ENCODE measurements at regions not wholly inside any gene's neighbourhood (a gene's known extent, or its start where the extent isn't known, plus 50 kb on each side); places are given as distances from the start of the nearest gene placed in this dataset.
A peak's percentile ranks its signal among the peaks of the same experiment; 100 is the strongest.
"Not testable (repeated sequence)": the region's sequence is repeated elsewhere in the genome, so short reads cannot be mapped to it uniquely, and the experiment has no call there.

DNA sequence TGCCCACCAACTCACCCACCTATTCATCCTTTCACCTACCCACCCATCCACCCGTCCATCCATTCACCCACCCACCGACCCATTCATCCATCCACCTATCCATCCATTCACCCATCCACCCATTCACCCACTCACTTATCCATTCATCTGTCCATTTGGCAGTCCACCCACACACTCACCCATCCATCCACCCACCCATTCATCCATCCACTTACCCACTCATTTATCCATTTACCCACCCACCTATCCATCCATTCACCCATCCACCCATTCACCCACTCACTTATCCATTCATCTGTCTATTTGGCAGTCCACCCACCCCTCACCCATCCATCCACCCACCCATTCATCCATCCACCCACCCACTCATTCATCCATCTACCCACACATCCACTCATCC lies 278.1 kb upstream of the IRX4 start:
- FAIRE-seq, result peak; percentile 97
- no peak for DNase-seq (ENCODE audit: low spot score)

DNA sequence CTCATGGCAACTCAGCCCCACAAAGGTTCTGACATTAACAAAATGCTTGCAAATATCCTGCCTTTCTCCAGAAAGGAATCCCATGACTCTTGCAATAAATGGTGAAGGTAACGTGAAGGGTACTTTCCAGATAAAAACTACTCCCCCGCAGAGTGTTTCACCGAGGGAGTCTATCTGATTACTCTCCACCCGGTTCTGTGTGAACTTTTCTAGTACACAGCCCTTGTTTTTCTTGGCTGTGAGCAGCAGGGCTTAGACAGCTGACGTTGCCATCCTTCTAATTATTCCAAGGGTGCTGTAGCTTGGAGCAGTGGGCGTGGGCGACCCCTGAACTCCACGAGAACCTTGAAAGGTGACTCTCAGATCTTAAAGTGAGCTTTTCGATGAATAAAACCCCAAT lies 276.0 kb upstream of the IRX4 start:
- DNase-seq (ENCODE audit: low spot score), result no peak
- FAIRE-seq, result no peak

DNA sequence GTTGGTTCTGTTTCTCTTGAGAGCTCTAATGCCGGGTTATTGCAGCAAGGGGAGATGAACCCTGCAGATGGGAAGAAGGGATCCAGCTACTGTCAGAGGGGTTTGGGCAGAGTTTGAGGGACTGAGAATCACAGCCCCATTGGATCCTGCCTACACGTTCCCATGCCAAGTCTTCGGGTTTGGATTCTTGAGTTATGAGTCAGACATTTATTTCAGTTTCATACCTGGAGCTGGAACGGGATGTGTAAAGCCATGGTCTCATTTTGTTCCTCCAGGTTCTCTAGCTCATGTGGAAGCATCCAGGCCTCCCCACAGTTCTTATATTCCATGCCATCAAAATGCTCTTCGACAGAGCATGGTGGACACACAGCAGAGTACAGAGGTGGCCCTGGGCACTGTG lies 275.4 kb upstream of the IRX4 start:
- FAIRE-seq (no peak), DNase-seq (ENCODE audit: low spot score) (peak; percentile 64)

DNA sequence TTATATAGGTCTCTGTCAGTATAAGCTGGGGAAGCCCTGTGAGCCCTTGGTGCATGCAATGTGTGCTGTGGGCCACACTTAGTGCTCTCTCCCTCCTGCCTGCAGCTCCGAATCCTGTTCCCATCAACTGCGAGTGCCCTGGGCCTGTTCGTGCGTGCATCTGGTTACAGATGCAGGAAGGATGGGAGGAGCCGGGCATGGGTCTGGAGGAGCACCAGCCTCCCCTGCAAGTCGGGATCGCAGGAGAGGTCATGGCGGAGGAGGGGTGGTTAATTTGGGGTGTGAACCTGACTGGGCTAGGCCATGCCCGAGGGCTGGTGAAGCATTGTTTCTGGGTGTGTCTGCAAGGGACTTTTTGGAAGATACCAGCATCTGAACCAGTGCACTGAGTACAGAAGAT lies 274.6 kb upstream of the IRX4 start:
- FAIRE-seq, result no peak
- DNase-seq (ENCODE audit: low spot score), result no peak

DNA sequence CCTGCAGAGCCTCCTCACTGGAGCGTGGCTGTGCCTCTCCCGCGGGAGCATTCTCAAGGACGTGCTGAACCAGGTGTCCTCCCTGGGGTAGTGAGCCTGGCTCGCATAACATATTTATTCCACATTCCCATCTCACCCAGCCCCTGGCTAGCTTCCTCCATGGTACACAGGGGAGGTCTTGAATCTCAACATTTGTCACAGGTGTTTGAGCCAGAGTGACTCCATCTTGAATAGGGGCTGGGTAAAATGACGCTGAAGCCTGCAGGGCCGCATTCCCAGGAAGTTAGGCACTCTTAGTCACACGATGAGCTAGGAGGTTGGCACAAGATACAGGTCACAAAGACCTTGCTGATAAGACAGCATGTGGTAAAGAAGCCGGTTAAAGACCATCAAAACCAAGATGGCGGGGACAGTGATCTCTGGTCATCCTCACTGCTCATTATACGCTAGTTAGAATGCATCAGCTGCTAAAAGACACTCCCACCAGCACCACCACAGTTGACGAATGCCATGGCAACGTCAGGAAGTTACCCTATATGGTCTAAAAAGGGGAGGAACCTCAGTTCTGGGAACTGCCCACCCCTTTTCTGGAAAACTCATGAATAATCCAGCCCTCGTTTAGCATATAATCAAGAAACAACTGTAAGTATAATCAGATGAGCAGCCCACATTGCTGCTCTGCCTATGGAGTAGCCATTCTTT lies 273.8 kb upstream of the IRX4 start:
- no peak for FAIRE-seq
- no peak for DNase-seq (ENCODE audit: low spot score)

DNA sequence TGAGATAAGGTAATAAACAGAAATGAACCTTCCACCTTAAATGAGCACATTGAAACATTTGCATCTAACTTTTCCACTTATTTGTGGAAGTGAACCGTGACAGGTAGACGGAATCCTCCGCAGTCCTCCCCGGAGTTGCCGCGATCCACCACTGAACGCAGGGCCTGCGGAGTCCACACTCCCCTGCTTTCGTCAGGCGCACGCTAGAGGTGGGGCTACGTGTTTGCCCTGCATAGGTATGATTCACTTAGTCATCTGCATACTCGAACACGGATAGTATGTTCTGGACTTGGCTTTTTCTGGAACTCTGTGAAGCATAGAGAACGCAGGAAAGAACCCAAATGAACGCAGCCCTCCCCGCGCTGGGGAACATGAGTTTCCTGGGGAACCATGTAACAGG lies 272.8 kb upstream of the IRX4 start:
- DNase-seq (ENCODE audit: low spot score) (no peak), FAIRE-seq (peak; percentile 44)

DNA sequence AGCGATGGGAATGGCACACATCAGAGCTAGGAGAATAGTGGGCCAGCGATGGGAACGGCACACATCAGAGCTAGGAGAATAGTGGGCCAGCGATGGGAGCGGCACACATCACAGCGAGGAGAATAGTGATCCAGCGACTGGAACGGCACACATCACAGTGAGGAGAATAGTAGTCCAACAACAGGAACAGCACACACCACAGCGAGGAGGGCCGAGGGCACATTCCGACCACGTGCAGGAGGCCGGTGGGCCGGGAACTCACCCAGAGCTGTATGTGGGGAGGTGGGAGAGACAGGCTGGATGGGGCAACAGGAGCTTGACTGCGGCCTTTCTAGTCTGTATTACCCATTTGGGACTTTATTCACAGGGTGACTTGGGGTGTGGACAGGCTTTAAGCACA lies 271.1 kb upstream of the IRX4 start:
- no peak for DNase-seq (ENCODE audit: low spot score)
- peak; percentile 46 for FAIRE-seq

DNA sequence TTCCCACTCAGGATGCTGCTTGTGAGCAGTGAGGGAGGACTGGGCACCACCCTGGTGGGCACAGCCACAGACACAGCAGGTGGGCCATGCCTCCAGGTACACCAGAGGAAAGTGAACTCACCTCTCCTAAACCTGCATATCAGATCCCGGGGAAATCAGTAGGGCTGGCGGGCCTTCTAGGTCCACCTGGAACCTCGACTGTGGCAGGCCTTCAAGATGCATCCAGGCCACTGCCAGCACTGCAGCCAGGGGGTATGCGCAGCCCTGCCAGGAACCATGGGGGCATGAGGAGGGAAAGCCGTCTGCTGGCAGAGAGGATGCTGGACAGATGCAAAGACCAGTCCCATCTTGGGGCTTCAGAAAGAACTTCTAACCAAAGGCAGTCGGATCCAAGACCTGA lies 270.6 kb upstream of the IRX4 start:
- DNase-seq (ENCODE audit: low spot score), result no peak
- no peak for FAIRE-seq

DNA sequence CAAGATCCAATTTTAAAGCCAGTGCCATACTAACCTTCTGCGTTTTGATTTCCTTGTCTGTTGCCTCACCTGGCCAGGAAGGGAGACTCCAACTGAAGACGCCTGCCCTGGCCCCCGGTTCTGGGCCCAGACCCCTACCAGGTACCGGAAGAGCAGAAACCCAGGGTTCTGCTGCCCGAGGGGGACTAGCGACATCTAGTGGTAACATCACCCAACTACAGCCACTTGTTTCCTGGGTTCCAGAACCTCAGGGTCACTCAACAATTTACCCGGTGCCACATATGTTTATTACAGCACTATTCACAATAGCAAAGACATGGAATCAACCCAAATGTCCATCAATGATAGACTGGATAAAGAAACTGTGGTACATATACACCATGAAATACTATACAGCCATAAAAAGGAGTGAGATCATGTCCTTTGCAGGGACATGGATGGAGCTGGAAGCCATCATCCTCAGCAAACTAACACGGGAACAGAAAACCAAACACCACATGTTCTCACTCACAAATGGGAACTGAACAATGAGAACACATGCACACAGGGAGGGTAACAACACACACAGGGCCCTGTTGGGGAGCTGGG lies 268.7 kb upstream of the IRX4 start:
- not testable (repeated sequence) for FAIRE-seq
- DNase-seq (ENCODE audit: low spot score), result peak; percentile 78

DNA sequence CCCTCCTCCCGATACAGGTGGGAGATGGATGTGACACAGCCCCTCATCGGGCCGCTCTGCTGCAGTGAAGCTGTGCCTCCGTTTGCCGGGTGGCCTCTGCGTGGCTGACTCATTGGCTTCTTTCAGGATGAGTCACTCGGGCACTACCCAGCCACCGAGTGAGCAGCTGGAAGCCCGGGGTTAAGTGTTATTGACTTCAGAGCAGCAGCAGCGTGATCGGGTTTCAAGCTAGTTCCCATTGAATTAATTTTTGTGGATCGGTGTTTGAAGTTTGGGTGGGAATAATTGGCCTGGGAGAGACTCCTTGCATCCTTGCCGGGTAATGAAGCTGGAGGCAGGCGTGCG lies 266.4 kb upstream of the IRX4 start:
- FAIRE-seq (no peak), DNase-seq (ENCODE audit: low spot score) (peak; percentile 94)

DNA sequence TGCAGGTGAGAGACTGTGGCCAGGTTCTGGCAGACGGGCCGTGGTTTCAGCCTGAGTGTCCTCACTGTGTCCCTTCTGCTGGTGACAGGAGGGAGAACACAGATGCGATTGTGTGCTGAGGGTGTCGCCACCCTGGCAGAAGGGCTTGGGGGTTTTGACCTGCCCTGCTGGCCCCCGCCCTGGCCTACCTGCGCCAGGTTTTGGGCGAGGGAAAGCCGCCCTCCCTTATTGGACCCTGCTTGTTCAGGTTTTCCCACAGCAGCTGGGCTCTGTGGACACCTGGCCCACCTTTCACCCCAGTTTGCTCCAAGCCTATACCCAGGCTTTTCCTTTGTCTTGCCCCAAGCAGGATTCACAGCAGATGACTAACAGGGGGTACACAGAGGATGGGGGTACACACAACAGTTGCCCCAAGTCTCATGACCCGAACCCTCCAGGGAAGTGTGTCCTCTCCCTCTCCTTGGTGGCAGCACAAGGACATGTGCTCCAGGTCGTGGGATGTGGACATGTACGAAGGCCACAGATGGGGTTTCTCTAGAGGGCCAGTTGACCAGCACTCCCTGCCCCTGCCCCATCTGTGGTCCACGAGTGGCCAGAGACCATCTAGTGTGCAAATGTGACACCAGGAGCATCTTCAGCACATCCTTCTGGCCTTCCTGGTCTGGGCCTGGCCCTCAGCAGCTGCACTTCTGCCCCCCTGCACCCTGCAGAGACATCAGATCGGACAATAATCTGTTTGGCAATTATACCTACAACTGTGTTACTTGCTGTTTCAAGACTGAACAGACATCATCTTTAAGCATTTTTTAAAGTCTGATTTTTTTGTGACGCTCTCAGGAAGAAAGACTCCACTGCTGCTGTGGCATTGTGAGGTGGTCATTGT lies 265.8 kb upstream of the IRX4 start:
- DNase-seq (ENCODE audit: low spot score), result peak; percentile 53
- FAIRE-seq, result no peak

DNA sequence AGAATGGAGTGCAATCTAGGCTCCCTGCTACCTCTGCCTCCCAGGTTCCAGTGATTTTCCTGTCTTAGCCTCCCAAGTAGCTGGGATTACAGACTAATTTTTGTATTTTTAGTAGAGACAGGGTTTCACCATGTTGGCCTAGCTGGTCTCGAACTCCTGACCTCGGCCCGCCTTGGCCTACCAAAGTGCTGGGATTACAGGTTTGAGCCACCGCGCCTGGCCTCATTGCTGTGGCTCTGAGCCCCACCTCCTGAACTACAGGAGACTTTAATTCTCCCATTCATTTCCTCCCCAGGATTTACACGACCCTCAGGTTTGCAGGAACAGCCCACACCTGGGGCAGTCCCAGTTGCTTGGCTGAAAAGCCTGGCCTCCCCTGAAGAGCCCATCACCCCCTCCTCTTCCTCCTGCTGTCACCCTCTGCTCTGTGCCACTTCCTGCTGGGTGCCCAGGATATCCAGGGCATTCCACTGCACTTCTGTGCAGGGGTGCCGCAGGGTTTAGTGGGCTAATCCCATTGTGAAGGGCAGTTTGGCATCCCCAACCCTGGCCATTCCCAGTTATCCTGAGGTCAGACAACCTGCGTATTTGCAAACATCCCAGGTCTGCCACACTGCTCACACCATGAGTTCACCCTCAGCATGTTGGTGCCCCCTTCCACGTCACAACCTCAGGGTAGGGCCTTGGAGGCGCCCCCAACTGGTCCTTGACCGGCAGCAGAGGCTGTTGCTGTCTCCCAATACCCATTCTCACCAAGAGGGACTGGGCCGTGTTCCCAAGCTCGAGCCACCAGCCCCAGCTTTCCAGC lies 265.0 kb upstream of the IRX4 start:
- no peak for DNase-seq (ENCODE audit: low spot score)
- FAIRE-seq, result no peak

DNA sequence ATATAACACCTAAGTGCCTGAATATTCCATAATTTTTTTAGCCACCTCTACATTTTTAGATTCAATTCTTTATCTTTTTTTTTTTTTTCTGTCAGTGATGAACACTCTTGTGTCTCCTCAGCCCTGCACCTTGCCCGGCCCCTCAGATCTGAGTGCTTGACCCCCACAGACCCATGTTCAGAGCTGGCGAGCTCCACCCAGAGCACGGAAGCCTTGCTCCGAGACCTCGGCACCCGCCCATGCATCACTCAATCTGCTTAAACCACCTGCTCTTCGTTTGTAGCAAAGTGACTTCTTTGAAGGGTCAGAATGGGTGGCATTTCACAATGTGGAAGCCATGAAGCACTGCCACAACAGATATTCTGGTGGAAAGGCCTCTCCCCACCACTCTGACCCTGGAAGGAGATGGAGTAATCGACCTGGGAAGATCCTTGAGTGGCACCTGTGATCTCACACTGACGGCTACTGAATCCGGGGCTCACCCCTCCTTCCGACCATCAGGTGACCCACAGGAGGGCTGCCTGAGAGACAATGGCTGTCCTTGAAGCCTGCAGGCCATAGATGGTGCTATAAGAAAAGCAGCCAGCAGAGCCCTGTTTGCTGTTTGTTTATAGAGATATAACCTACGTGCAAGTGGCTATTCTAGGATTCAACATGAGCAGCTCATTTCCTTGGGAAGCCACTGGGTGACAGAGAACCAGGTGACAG lies 261.1 kb upstream of the IRX4 start:
- FAIRE-seq, result no peak
- DNase-seq (ENCODE audit: low spot score), result no peak

DNA sequence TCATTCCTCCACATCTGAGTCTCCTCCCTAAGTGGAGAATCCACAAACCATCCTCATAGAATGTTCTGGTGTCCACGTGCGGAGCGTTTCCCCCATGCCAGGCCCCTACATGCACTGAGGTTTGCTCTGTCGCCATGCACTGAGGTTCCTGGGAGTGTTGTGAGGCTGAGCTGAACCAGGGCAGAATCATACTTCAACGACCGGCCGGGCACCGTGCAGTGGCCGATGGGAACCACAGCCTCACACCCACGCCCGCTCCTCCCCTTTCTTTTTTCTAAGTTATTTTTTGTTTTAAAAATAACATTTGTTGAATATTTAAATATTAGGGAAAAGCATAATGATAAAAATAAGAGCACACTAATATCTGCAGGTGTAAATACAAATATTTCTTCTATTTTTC lies 260.4 kb upstream of the IRX4 start:
- FAIRE-seq, result no peak
- no peak for DNase-seq (ENCODE audit: low spot score)

DNA sequence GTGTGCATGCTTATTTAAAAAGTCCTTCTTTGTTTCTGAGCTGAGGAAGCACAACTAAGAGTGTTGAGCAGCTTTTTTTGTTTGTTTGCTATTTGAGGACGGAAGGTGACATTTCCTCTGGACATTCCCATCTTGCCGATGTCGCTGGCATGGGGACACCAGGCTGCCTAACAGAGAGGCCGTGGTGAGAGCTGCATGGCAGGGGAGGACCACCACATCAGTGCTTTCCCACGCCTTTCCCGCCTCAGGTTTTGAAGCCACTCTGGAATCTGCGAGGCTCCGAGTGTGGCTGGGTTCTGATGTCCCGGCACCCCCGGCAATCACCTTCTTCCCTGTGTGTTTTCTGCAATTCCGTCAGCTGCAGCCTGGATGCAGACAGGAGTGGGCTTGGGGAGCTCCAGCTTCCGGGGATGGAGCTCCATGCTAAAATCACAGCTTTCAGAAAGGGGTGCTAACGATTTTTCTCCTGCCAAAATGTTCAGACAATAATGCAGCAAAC lies 259.8 kb upstream of the IRX4 start:
- no peak for FAIRE-seq

DNA sequence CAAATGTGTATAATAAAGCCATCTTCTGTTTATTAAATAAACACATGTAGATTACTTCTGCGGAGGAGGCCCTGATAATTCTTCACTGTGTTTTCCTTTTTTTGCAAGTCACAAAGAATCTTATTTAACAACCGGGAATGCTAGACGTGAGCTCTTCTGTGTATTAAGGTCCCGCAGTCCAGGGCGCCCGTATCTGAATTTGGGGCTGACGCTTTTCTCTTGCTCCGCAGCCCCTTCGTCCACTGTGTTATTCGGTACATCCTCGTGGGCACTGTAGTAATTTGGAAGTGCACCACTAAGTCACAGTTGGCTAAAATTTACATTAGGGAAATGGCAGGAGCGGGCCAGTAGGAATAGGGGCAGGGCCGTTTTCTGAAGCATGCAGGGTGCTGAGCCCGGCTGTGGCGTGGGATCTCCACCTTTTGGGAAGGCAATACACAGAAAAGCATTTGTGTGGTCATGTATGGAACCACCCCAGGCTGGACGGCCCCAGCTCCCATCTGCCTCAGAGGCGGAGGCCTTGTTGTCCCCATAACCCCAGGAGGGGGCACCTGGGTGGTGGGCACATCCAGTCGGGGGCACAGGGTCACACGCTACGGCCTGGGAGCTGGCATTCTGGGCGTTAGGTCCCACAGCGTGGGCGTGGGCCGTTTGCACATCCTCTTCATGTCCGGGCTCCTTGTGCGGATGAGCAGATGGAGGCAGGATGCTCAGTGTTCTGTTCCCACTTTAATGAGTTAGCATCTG lies 258.7 kb upstream of the IRX4 start:
- no peak for DNase-seq (ENCODE audit: low spot score)
- FAIRE-seq, result no peak

More for the DNA sequence above, 259.8 kb upstream of the IRX4 start:
- DNase-seq (ENCODE audit: low spot score), result no peak

DNA sequence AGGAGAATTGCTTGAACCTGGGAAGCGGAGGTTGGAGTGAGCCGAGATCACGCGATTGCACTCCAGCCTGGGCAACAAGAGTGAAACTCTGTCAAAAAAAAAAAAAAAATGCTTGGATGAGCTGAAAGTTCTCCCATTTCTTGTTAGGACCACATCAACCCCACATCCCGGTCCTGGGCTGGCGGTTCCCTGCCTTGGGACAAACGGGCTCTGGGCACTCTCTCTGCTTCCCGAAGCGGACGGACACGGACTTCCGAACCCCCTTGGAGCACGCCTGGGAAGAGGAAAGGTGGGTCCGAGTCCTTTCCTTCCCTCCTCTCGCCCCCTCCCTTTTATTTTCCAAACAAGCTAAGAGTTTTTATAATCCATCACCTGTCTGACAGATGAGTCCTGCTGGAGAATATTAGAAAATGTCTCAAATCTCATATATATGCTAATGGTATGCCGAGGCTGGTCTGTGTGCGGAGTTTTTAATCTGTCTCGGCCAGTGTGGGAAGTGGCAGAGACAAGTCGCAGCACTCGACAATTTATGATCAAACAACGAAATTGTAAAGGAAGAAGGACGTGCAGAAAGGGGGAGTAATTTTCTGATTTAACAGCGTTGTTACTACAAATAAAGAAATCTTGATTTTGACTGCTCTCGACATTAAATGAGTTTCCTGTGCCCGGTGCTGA lies 257.9 kb upstream of the IRX4 start:
- DNase-seq (ENCODE audit: low spot score) (no peak), FAIRE-seq (no peak)

DNA sequence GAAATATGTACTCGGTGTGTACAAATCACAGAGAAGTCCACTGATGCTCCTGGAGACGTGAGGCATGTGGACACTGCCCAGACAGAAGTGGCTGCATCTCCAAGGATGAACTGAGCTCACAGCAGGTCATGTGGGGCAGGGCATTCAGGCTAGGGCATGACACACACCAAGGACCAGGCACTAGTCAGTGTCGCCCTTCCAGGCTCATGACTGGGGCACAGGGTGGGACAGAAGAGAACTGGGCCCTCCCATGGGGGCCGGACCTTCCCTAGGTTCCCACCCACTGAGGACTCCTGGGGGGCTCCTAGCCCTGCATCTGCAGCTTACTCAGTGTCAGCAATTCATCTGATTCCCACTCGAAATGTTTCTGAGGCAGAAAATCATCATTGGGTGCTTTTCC lies 256.8 kb upstream of the IRX4 start:
- FAIRE-seq (no peak), DNase-seq (ENCODE audit: low spot score) (no peak)

DNA sequence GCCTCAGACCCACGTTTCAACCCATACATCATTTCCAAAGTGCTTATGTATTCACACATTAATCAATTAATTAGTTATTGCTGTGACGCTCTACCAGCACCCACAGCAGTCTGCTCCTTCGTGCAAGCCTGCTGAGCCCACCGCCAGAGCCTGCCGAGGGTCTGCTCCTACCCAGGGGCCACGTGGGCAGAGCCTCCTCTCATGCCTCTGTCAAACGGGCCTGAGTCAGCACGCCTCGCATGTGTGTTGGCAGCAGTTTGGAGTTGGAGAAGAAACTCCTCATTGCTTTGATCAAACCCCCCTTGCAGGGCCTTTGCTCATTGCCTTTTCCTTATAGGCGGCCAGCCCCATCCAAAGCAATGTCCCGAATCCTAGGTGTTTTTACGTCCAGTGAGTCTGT lies 256.2 kb upstream of the IRX4 start:
- FAIRE-seq (no peak), DNase-seq (ENCODE audit: low spot score) (no peak)
